ENCODE measurements at regions not wholly inside any gene's neighbourhood (a gene's known extent, or its start where the extent isn't known, plus 50 kb on each side); places are given as distances from the start of the nearest gene placed in this dataset.

DNA sequence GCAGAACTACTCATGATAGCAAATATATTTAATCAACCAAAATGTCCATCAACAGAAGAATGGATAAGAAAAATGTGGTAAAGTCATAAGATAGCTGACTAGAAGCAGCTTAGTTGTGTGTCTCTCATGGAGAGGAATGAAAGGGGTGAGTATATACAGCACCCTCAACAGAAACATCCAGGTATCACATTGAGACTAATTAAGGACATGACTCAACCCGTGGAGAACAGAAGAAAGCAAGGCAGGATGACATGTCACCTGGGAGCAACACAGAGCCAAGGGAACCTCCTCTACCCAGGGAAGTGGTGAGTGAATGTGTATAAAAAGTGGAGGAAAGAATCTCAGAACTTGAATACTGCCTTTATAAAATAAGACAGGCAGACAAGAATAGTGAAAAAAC is 1695.0 kb upstream of the CELF4 start:
- Histone ChIP-seq H3K27ac (ENCODE audit: low read depth in 1 of 2, low read length in 2 of 2) (no peak overlapping the region), H3K9me3 (ENCODE audit: control insufficient read depth in 4 of 4, low read length in 3 of 4) (no peaks in the 10 kb centered on the region), H3K4me1 (ENCODE audit: control insufficient read depth in 4 of 4, insufficient read depth in 4 of 4, low read length in 3 of 4) (no peaks in the 10 kb centered on the region), H3K9ac (ENCODE audit: low read depth in 1 of 2, low read length in 2 of 2) (no peak overlapping the region), H3K27me3 (ENCODE audit: control insufficient read depth in 4 of 4, insufficient read depth in 4 of 4, low read length in 3 of 4) (no peaks in the 10 kb centered on the region), H3K4me3 (ENCODE audit: low read depth in 1 of 3, low read length in 3 of 3) (no peak overlapping the region), H3K36me3 (ENCODE audit: control insufficient read depth in 4 of 4, insufficient read depth in 3 of 4, low read depth in 1 of 4, low read length in 3 of 4) (no peaks in the 10 kb centered on the region)
- no peak for DNase-seq (ENCODE audit: low spot score)
- no peak for TF ChIP-seq JUND (IDR thresholded peaks at IDR 0.05)
- no peak for TF ChIP-seq HNF4G (IDR thresholded peaks at IDR 0.05)
- no peak for TF ChIP-seq NR2F2 (IDR thresholded peaks at IDR 0.05)
- TF ChIP-seq CTCF (IDR thresholded peaks at IDR 0.05; ENCODE audit: low read depth, low read length, missing input control): no peak
- no peak for TF ChIP-seq RAD21 (IDR thresholded peaks at IDR 0.05)
- TF ChIP-seq HNF4A (conservative IDR thresholded peaks at IDR 0.05): no peak
- TF ChIP-seq SP1 (IDR thresholded peaks at IDR 0.05): no peak
- no peak for TF ChIP-seq GABPA (IDR thresholded peaks at IDR 0.05 in 1 of 2, conservative IDR thresholded peaks at IDR 0.05 in 1 of 2)
- no peak for TF ChIP-seq ZBTB33 (IDR thresholded peaks at IDR 0.05)
- TF ChIP-seq, protein P1, sequence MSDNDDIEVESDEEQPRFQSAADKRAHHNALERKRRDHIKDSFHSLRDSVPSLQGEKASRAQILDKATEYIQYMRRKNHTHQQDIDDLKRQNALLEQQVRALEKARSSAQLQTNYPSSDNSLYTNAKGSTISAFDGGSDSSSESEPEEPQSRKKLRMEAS (IDR thresholded peaks at IDR 0.05): no peak
- 71% methylated on average over 1 of the region's 1 CpG for WGBS

DNA sequence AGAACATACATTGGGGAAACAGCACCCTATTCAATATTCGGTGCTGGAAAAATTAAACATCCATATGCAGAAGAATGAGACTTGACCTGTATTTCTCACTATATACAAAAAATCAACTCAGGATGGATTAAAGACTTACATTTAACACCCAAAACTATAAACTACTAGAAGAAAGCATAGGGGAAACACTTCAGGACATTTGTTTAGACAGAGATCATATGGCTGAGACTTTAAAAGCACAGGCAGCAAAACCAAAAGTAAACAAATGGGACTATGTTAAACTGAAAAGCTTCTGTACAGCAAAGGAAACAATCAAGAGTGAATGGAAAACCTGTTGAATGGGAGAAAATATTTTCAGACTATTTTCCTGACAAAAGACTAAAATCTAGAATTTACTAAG is 1694.1 kb upstream of the CELF4 start:
- Histone ChIP-seq H3K27me3 (ENCODE audit: control insufficient read depth in 4 of 4, insufficient read depth in 4 of 4, low read length in 3 of 4) (no peaks in the 10 kb centered on the region), H3K4me1 (ENCODE audit: control insufficient read depth in 4 of 4, insufficient read depth in 4 of 4, low read length in 3 of 4) (no peaks in the 10 kb centered on the region), H3K27ac (ENCODE audit: low read depth in 1 of 2, low read length in 2 of 2) (no peak overlapping the region), H3K36me3 (ENCODE audit: control insufficient read depth in 4 of 4, insufficient read depth in 3 of 4, low read depth in 1 of 4, low read length in 3 of 4) (no peaks in the 10 kb centered on the region), H3K4me3 (ENCODE audit: low read depth in 1 of 3, low read length in 3 of 3) (no peak overlapping the region), H3K9ac (ENCODE audit: low read depth in 1 of 2, low read length in 2 of 2) (no peak overlapping the region), H3K9me3 (ENCODE audit: control insufficient read depth in 4 of 4, low read length in 3 of 4) (no peaks in the 10 kb centered on the region)
- WGBS: 89% methylated on average over 1 of the region's 1 CpG
- no peak for TF ChIP-seq JUND (IDR thresholded peaks at IDR 0.05)
- TF ChIP-seq YY1 (IDR thresholded peaks at IDR 0.05): no peak
- no peak for DNase-seq (ENCODE audit: low spot score)

- Histone ChIP-seq H3K4me3 (ENCODE audit: low read depth in 1 of 3, low read length in 3 of 3) (no peak overlapping the region), H3K36me3 (ENCODE audit: control insufficient read depth in 4 of 4, insufficient read depth in 3 of 4, low read depth in 1 of 4, low read length in 3 of 4) (no peaks in the 10 kb centered on the region), H3K9me3 (ENCODE audit: control insufficient read depth in 4 of 4, low read length in 3 of 4) (no peaks in the 10 kb centered on the region), H3K27ac (ENCODE audit: low read depth in 1 of 2, low read length in 2 of 2) (no peak overlapping the region), H3K4me1 (ENCODE audit: control insufficient read depth in 4 of 4, insufficient read depth in 4 of 4, low read length in 3 of 4) (no peaks in the 10 kb centered on the region), H3K27me3 (ENCODE audit: control insufficient read depth in 4 of 4, insufficient read depth in 4 of 4, low read length in 3 of 4) (no peaks in the 10 kb centered on the region), H3K9ac (ENCODE audit: low read depth in 1 of 2, low read length in 2 of 2) (no peak overlapping the region)
- TF ChIP-seq YY1 (IDR thresholded peaks at IDR 0.05) (no peak), ZBTB33 (IDR thresholded peaks at IDR 0.05) (no peak), HNF4A (conservative IDR thresholded peaks at IDR 0.05) (no peak), CTCF (IDR thresholded peaks at IDR 0.05; ENCODE audit: low read depth, low read length, missing input control) (no peak), FOXA2 (IDR thresholded peaks at IDR 0.05) (no peak), ATF3 (IDR thresholded peaks at IDR 0.05) (no peak)
- TF ChIP-seq, protein P2, sequence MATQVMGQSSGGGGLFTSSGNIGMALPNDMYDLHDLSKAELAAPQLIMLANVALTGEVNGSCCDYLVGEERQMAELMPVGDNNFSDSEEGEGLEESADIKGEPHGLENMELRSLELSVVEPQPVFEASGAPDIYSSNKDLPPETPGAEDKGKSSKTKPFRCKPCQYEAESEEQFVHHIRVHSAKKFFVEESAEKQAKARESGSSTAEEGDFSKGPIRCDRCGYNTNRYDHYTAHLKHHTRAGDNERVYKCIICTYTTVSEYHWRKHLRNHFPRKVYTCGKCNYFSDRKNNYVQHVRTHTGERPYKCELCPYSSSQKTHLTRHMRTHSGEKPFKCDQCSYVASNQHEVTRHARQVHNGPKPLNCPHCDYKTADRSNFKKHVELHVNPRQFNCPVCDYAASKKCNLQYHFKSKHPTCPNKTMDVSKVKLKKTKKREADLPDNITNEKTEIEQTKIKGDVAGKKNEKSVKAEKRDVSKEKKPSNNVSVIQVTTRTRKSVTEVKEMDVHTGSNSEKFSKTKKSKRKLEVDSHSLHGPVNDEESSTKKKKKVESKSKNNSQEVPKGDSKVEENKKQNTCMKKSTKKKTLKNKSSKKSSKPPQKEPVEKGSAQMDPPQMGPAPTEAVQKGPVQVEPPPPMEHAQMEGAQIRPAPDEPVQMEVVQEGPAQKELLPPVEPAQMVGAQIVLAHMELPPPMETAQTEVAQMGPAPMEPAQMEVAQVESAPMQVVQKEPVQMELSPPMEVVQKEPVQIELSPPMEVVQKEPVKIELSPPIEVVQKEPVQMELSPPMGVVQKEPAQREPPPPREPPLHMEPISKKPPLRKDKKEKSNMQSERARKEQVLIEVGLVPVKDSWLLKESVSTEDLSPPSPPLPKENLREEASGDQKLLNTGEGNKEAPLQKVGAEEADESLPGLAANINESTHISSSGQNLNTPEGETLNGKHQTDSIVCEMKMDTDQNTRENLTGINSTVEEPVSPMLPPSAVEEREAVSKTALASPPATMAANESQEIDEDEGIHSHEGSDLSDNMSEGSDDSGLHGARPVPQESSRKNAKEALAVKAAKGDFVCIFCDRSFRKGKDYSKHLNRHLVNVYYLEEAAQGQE (IDR thresholded peaks at IDR 0.05): no peak
- WGBS: 95% methylated on average over 1 of the region's 1 CpG
- no peak for DNase-seq (ENCODE audit: low spot score)
Observed at GRCh38 chr18:39244242-39244641, 1678.6 kb upstream of the CELF4 start.

Data from liver (tissue), 8 donors.